ENCODE measurements at regions not wholly inside any gene's neighbourhood (a gene's known extent, or its start where the extent isn't known, plus 50 kb on each side); places are given as distances from the start of the nearest gene placed in this dataset.

DNA sequence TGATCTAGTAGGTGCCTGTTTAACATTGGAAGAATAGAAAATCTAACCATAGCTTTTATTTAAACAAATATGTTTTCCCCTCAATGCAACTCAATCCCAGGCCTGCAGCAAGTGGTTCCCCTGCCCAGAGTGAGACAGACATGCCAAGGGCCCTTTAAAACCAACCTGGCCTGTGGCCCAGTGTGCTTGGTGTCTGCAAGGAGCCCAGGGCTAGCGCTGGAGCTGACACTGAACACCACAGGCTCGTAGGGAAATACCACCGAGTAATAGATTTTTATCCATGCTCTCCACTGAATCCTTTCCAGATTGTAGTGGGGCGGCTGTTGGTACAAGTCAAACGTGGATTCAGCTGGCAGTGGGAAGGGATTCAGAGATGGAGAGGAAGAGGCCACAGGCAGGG is 95.6 kb upstream of the NRXN3 start:
- no peak for DNase-seq

DNA sequence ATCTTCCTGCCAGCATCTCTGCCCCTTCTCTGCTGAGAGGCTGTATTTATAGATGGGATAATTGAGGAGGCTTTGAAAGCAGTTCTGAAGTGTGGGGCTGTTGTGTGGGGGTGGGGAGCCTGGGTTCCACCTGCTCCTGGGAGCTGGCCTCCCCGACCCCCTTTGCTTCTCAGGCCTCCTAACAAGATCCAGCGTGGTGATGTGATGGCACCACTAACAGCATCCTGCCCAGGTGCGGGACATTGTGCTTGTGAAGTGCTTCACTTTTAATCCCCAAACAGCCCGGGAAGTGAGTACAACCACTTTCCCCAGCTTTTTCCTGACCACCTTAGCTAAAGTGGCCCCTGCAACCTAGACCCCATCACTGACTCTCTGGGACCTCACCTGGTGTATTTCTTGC is 95.1 kb upstream of the NRXN3 start:
- no peak for DNase-seq

DNA sequence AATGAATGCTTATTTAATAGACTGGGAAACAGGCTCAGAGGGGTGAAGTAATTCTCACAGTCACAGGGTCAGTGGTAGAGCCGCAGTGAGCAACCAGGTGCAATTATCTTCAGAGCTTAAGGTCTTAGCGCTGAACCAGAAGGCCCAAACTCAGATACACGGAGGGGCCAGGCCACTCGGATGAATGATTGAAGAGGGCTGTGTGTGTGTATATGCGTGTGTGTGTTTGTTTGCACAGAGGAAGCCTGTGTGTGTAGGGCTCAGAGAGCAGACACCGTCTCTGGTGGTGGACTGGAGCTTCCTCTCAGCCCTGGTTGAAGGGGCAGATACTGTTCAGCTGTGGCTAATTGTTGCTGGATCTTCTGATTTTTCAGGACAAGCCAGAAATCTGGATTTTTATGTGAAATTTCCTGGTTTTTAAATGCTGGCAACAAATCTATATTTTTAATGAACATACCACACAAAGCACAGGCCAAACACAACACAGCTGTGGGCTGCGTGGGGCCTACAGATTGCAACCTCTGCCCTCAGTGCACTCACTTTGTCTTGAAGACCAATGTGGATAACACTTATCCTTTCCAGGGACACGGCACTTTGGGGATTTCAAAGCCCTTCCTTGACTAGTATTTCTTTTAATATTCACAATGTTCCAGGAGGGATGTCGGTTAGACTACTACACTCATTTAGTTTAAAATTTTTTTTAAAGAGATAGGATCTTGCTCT is 94.5 kb upstream of the NRXN3 start:
- no peak for DNase-seq

DNA sequence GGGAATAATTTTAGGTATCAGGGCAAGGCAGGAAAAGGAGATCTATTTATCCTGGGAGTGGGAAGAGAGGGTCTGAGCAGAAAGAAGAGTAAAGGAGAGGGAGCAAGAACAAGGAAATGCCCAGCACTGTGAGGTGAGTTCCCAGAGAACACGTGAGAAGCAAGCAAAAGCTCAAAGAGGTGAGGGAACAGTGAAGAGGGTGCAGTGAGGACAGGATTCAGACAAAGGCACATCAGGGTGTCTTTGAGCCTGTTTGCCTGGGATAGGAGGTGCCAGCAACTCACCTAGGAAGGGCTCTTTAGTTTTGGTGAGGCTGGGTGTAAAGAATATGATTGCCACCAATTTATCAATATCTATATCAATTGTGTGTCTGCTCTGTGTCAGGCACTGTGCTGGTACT is 88.9 kb upstream of the NRXN3 start:
- DNase-seq: no peak

GRCh38 chr14:78083837-78084236 is 86.3 kb upstream of the NRXN3 start:
- DNase-seq: no peak

DNA sequence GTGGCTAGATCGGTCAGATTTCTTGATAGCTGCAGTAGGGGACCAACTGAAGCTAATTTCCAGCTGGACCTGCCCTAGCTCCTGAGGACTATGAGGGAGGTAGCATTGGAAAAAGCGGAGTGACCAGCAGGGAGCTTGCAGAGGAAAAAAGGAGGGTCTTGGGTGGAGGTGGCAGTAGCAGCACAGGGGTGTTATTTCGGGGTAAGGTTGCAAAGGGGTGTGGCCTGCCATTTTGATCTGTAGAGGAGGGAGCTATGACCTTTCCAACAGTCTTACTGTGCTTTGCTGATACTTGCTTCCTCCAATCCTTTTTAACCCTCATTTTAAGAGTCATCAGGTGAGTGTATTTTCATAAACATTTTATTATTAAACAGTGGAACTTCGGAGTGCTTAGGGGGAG is 83.8 kb upstream of the NRXN3 start:
- DNase-seq: no peak

- no peak for DNase-seq
These were observed 81.3 kb upstream of the NRXN3 start for GRCh38 chr14:78088916-78089315.

DNA sequence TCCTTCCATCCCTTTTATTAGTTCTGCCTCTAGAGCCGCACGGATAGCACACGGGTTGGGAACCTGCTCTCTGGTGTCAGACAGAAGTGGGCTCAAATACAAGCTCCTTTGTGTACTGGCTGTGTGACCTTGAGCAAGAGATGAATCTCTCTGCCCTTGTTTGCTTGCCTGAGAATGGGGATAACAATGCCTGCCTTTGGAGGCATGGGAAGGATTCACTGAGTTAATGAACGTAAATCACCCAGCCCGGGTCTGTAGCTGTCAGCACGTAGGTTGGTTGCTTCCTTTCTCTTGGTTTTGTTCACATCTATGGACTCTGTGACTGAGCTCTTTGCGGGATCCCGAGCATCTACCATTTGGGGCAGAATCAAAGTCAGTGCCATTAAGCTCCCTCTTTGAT is 79.3 kb upstream of the NRXN3 start:
- DNase-seq: no peak

DNA sequence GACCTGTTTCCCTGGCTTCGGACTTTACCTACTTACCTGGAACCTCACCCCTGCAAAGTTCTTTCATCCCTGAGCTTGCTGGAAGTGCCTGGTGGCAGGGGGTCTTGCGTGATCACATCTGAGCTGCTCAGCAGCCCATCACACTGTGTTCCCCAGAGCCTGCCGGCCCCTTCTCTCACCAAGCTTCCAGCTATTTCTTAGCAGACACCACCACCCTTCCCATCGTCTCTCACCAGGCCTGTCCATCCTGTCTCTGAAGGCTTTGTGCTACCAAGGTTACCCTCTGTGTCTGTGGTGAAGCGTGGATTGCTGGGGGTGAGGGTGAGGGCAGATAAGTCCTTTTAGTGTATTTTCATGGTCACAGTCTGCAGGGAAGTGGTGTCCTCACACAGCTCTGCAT is 78.8 kb upstream of the NRXN3 start:
- DNase-seq: no peak

DNA sequence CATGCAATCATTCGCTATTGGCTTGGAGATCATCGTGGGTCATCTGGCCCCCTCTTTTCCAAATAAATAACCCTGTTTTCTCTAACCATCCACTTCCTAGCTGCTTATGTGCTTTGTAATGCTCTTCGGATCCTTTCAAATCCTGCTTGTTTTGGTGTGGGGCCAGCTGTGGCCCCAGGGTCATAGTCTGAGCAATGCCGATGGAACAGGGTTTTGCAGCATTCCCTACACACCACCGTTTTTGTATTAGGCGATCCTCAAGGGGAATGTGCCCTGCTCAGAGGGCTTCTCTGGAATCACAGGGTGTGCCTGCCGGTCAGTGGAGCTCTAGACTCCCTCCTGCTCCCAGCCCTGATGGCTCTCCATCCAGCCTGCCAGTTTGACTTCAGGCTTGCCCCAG is 78.1 kb upstream of the NRXN3 start:
- DNase-seq: no peak

DNA sequence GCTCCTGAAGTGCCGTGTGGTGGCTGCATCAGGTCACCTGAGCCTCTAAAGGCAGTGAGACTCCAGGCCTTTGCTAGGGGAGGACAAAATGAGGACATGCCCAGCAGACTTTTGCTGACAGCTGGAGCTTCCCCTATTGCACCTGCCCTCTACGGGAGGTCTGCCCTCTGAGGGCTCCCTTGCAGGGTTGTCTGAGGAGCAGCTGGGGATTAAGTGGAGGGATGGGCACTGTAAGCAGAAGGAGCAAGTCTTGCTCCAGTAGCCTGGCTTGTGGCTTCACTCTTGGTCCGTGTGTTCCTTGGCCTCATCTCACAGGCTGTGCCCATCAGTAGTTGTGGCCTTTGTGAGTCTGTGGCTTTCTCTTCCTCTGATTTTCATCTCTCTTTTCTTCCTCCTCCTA is 66.9 kb upstream of the NRXN3 start:
- DNase-seq: no peak

DNA sequence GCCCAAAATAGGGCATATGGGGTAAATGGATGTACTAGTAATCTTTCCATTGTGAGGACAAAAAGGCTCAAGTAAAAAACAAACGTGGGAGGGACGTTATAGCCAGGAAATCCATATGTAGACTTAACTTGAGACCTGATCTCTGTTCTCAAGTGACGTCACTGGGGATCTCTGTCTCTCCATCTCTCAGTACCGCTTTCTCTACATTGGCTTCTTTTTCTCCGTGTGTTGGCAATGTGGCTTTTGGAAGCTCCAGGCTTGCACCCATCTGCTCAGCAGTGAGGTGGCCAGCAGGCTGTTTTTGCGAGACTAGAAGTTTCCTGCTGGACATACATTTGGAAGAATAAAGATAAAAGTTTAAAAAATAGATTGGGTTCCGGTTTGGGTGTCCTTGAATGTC is 66.0 kb upstream of the NRXN3 start:
- no peak for DNase-seq

DNA sequence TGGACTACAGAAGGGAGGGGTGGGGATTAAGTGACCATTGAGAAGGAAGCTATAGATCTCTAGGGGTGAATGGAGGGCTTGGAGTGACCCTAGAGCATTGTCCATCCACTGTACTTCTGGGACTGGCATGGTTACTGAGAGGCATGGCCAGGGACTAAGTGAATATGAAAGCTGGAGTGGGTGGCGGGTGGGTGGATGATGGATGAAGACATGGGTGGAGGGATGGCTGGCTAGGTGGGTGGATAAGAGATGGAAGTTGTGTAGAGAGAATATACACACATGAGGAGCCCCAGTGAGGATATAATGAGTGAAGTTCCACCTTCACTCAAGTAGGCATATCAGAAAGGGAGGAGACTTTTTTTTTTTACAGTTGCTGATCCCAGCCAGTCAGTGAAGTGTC is 65.5 kb upstream of the NRXN3 start:
- DNase-seq: no peak

GRCh38 chr14:78106381-78106780 is 63.8 kb upstream of the NRXN3 start:
- no peak for DNase-seq

DNA sequence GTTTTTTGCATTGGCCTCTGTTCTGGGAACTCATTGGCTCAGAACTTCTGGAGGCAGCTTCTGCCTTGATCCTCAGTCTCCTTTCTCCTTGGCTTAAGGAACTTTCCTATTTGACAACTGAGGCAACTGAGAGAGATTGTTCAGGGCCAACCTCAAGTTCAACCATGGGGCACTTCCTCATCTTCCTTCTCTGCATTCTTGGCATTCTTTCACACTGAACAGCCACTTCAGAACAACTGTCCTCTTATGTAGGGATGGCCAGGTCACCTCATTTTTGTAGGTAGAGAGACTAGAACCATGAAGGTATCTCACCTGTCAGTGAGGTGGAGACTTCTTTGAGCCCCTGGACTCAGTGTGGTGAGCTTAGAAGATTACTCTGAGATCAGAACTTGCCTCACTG is 63.0 kb upstream of the NRXN3 start:
- DNase-seq: no peak

- no peak for DNase-seq
These were observed 50.7 kb upstream of the NRXN3 start for GRCh38 chr14:78119440-78119839.

Measured in CD4-positive, alpha-beta T cell treated with Interferon alpha-2 for 1 hour (primary cell).